GM18861 (cell line): ENCODE measurements at regions not wholly inside any gene's neighbourhood (a gene's known extent, or its start where the extent isn't known, plus 50 kb on each side); places are given as distances from the start of the nearest gene placed in this dataset.
A peak's percentile ranks its signal among the peaks of the same experiment; 100 is the strongest.

Source experiments
- ATAC-seq: cut with Tn5 transposase; IDR thresholded peaks from one replicate; pipeline ENCODE4 v1.9.1; 2021; ENCODE audit not compliant: unreplicated experiment

- no peak for ATAC-seq
Observed at GRCh38 chr16:77551357-77551756, 116.5 kb upstream of the ADAMTS18 start.

- no peak for ATAC-seq
Observed at GRCh38 chr16:77553130-77553529, 118.3 kb upstream of the ADAMTS18 start.

GRCh38 chr16:77555126-77555525 is 120.3 kb upstream of the ADAMTS18 start:
- ATAC-seq: no peak

- ATAC-seq: no peak
Observed at GRCh38 chr16:77555791-77556190, 121.0 kb upstream of the ADAMTS18 start.

GRCh38 chr16:77556201-77556873 is 121.5 kb upstream of the ADAMTS18 start:
- no peak for ATAC-seq

- no peak for ATAC-seq
Observed at GRCh38 chr16:77557385-77557784, 122.6 kb upstream of the ADAMTS18 start.

GRCh38 chr16:77558786-77559185 is 124.0 kb upstream of the ADAMTS18 start:
- no peak for ATAC-seq

- no peak for ATAC-seq
Observed at GRCh38 chr16:77562497-77562896, 127.7 kb upstream of the ADAMTS18 start.

GRCh38 chr16:77564791-77565390 is 130.1 kb upstream of the ADAMTS18 start:
- ATAC-seq: no peak

- no peak for ATAC-seq
Observed at GRCh38 chr16:77569406-77569805, 134.6 kb upstream of the ADAMTS18 start.

GRCh38 chr16:77570574-77570973 is 135.7 kb upstream of the ADAMTS18 start:
- no peak for ATAC-seq

GRCh38 chr16:77571115-77571862 is 136.5 kb upstream of the ADAMTS18 start:
- ATAC-seq: no peak

- ATAC-seq: no peak
Observed at GRCh38 chr16:77574867-77575624, 140.2 kb upstream of the ADAMTS18 start.

- ATAC-seq: no peak
Observed at GRCh38 chr16:77579351-77579891, 142.9 kb upstream of the NUDT7 start.

GRCh38 chr16:77581706-77582105 is 140.6 kb upstream of the NUDT7 start:
- no peak for ATAC-seq

GRCh38 chr16:77584205-77584859 is 138.0 kb upstream of the NUDT7 start:
- peak; percentile 58 for ATAC-seq

GRCh38 chr16:77585379-77586251 is 136.7 kb upstream of the NUDT7 start:
- no peak for ATAC-seq

GRCh38 chr16:77588389-77588788 is 133.9 kb upstream of the NUDT7 start:
- no peak for ATAC-seq

- no peak for ATAC-seq
Observed at GRCh38 chr16:77589071-77589765, 133.1 kb upstream of the NUDT7 start.
